ENCODE measurements at regions not wholly inside any gene's neighbourhood (a gene's known extent, or its start where the extent isn't known, plus 50 kb on each side); places are given as distances from the start of the nearest gene placed in this dataset.
"Not testable (repeated sequence)": the region's sequence is repeated elsewhere in the genome, so short reads cannot be mapped to it uniquely, and the experiment has no call there.

DNA sequence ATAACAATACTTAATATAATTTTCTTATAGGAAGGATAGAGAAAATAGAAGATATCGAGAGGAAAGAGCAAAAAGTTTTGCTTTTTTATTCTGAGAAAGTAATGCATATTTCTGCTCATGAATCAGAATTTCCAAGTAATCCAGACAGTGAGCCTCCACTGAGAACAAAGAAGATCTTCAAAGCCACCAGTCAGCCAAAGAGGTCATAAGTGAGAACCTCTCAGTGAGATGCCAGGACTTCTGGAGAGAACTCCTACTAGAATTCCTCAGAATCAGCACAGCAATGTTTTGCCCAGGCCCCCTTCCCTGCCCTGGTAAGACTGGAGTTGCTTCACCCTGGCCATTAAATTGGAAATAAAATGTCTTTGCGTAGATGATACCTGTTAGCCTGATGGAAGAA, 254.4 kb upstream of the FAT4 start:
- DNase-seq: no peak

DNA sequence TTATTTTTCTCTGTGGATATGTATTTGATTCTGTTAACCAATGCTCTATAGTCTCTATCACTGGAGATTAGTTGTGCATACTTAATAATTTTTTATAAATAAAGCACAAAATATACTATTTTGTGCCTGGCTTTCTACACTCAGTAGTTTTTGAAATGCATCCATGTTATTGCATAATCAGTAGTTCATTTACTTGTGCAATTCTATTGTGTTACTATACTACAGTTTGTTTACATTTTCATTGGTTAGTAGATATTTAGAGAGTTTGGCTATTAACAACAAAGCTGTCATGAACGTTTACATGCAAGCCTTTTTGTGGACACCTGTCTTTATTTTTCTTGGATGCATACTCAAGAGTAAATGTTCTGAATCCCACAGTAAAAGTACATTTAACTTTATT, 265.0 kb upstream of the FAT4 start:
- DNase-seq: no peak

DNA sequence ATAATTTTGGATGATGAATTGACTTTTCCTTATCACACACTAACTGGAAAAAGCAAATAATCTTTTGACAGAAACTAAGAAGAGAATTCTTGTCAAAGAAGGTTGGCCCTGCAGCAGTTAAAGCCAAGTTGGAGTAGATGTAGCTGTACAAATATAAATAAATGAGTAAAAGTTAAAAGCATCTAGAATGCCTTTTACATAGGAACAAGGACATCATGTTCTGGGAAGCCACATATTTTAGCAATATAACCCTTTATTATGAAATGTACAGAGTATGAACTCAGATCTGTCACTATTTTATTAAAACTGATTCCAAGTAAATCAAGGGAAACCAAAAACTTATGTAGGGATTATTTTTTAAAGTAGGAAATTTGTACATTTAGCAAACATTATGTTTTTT, 269.4 kb upstream of the FAT4 start:
- no peak for DNase-seq

DNA sequence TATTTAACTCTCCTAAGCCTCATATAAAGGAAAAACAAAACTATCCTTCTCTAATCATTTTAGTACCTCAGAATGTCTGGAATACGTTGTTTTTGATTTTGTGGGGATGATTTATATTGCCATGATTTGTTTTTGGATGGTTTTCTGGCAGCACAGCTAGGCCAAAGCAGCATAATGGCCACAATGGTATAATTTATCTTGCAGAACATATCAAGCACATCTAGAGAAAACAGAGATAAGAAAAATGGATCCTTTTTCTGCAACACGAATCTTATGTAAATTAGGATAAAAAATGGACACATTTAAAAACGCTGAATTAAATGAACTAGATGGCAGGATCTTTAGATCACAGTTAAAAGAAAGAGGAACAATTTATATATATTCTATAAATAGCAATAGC, 269.9 kb upstream of the FAT4 start:
- DNase-seq: no peak

DNA sequence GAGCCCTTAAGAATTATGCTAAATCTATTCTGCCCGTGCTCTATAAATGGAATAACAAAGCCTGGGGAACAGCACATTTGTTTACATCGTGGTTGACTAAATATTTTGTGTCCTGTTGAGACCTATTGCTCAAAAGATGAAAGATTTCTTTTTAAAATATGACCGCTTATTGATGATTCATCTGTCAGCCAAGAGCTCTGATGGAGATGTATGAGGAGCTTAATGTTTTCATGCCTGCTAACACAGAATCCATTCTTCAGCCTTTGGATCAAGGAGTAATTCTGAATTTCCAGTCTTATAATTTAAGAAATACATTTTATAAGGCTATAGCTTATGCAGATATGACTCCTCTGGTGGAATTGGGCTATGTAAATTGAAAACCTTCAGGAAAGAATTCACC, 271.3 kb upstream of the FAT4 start:
- DNase-seq: no peak

DNA sequence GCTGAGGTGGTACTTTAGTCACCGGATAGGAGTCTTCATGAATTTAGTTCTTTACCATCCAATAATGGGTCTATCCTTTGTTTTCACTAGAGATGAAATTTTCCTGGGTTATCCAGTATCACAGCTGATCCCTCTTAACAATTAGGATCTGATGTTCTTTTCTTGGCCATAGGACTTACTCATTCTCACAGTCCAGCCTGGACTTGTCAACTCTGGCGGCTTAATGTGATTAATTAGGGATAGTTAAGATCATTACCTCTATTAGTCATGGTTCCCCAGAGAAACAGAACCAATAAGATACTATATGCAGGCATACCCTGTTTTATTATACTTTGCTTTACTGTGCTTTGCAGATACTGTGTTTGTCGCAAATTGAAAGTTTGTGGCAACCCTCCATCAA, 272.7 kb upstream of the FAT4 start:
- no peak for DNase-seq

DNA sequence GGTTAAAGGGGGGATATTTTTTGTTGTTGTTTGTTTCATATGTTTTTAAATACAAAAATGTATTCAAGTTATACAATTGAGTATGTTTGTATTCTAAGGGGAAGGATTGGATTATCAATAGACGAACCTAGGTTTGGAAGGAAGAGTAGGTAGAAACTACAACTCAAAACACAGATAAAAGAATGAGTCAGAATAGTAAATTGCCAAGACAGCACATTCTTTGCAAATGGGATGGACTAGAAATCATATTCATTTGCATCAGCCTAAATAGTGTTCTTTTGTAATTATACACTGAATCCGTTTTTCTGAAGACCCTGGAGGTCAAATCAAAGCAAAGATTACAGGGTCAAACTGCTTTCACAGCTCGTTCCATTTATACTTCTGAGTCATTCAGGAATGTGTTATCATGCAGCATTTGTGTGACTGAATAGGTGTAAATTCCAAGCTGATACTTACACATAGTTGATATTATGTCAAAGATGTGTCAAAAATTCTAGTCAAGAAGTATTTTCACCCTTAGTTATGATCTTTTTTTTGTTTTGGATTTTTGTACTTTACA, 273.3 kb upstream of the FAT4 start:
- DNase-seq: no peak

DNA sequence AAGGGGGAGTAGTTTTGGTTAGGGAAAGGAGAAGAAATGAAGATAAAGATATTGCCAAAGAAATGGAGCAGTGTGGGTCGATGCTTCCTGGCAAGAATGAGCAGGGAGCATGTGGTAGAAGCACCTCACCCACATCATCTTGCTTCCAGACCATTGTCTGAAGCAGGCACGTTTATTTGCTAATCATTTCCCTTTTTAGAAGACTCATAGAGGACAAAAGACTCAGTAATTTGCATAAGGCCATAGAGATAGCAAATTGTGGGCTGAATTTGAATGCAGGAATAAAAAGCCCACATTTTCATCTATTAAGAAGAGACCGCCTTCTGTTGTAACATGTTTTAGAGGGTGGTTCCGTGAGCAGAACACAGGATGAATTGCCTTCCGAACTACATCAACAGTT, 275.2 kb upstream of the FAT4 start:
- DNase-seq: no peak

DNA sequence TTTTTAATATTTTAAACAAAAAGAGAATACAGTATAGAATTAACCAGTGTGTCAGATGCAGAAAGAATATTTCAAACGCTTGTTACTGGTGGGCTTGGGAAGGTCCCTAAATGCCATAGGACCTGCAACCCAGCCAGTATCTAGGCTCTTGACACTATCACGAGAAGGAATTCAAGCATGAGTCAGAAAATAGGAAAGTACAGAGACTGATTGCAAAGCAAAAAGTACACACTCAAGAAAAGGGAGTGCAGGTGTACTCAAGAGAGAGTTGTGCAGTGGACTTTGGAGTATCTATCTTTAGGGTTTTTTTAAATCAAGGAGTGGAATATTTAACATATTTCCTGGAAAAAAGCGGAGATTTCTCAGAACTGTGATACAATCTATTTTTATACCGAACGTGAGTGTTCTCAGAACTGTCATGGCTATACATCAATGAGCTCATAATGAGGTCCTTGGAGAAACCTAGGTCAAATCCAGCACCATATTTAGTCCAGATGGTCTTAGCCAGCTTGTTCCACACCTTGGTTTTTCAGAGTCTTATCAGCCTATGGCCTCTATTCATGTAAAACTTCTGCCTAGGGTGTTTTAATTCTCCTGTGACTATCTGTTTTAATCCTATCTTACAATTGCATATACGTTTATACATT, 291.8 kb upstream of the FAT4 start:
- no peak for DNase-seq

DNA sequence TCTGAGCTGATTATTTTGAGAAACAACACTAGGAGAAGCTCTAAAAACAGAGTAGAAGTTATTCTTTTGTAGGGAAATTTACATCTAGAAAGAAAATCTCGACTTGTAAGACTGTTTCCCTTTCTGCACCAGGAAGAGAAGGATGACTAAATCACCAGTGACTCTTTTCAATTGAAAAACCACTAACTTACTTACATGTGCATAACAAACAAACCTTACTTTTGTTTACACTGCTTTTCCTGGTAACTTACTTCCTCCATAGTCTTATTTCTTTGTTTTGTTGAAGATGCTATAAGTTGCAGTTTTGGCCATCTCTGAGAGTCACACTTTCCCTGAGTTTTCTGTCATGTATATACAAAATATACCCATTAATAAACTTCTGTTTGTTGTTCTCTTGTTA, 293.6 kb upstream of the FAT4 start:
- no peak for DNase-seq

DNA sequence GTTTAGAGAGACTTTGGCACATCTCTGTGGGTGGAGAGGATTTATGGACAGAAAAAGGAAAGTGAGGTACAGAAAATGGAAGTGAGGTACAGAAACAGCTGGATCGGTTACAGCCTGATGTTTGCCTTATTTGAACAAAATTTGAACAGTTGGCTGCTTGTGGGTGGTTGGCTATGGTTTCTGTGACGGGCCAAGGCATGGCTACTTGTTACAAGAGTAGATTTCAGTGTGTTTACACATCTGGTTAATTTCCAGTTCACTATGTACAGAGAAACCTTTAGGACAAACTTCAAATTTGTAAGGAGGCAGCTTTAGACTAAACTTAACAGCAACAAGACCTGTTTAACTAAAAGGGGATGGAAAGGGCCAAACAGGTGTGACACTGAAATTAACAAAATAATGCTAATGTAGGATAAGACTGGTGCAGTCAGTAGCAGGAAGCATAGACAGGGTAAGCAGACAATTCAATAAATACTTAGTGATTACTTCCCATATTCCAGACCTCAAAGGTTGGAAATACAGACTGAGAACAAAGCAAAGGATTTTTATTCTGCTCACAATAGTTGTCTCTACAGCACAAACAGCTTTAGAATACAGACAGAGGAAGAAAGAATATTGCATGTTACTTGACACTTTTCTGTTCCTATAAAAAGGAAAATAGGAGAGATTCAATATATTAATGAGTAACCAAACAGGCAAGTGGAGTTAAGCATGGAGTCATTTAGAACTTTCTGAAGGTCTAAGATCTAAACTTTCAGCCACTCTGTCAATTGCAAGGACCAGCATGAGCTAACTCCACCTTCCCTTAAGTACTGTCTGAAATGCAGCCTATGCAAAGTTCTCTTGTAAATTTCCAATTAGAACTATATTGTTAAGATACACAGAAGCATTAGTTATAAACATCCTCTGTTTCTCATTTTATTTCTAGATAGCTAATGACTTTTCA, 294.4 kb upstream of the FAT4 start:
- DNase-seq: no peak

DNA sequence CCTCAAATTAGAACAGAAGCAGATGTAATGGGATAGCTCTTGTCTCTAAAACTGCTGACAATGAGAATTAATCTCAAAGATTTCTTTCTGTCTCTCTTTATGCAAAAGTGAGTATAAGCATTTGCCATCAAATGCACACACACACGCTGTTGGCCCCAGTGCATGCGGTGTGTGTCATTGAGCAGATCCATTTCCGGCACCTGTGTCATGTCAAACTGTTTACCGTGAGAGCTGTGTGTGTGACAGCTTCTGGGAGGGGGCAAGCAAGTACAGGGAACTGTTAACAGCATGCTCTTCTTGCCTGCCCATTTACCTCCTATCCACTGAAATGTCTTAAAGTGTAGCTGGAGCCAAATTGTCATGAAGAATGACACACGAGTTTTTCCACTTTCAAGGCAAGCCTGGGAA, 297.9 kb upstream of the FAT4 start:
- peak; percentile 8 for DNase-seq

DNA sequence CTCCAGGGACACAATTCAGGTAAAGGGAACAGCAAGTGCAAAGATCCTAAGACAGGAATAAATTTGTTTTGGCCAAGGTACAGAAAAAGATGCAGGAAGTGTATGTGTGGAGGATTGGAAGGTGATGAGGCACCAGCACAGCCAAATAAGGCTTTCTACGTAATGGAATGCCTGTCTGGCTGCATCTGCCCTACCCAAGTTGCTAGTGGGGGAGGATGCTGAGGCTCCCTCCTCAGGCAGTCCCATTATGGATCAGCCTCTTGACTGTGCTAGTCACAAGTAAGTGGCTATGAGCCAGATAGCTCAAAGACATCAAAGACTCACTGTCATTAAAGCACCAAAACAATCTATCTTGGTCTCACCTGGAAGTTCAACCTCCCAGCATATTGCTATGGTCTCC, 300.9 kb upstream of the FAT4 start:
- DNase-seq: no peak

DNA sequence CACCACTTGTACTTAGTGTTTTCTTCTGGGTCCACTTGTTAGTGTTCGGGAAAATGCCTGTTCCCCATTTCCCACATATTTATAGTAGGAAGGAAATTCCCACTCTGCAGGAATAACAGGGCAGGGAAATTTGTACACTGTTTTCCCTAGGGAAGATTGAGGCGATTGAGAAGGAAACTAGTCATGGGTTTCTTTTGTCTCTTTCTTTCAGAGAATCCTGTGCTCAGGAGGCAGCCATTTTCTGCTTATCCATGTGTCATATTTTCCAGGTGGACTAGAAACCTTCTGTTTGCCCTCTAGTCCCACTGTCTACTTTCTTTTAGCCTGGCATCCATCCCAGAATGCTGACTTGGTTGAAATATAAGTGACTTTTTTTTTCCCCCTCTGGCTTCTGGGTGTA, 299.1 kb upstream of the ANKRD50 start:
- no peak for DNase-seq

DNA sequence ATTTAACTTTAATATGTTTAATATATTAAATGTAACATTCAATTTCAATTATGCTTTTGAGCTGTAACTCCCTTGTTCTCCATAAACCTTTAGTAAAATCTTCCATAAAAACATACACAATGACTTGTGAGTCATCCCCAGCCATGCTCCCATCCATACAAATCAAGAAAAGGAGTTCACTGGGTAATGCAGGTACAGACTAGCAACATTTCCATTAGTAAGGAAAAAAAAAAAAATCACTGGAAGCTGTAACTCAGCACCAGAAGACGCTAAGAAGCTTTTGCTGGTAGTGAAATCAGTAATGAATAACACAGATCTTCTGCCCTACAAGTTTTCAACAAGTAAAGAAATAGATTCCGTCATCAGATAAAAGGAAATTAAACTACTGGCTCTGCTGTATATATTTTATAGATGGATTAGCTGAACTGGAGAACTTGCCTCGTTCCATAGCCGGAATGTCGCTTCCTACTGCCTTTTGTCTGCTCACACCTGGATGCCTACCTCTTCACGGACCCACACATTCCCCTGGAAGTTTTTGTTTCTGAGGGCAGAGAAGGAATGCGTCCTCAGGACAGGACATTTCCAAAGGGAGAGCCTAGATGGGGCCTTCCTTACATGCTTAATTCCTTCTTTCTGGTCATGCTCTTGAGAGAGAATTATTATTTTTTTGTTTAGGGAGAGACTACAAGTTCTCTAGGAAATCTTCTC, 298.4 kb upstream of the ANKRD50 start:
- DNase-seq: no peak

DNA sequence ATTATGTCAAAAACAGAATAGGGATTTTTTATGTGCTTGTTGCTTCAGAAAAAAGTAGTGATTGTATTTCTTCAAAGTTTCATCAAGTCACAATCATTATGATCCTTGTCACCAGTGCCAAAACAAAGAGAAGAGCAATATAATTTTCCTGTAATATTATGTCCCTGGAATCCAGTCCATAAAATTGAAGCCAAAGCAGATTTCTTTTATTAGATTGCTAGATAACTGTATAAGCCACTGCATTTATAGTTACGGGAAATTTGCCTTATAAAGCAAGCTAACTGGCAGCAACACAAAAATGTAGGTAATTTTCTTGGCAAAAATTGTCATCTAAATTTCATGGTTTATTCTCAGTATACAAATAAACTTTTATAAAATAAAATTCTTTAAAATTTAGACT, 296.1 kb upstream of the ANKRD50 start:
- no peak for DNase-seq

DNA sequence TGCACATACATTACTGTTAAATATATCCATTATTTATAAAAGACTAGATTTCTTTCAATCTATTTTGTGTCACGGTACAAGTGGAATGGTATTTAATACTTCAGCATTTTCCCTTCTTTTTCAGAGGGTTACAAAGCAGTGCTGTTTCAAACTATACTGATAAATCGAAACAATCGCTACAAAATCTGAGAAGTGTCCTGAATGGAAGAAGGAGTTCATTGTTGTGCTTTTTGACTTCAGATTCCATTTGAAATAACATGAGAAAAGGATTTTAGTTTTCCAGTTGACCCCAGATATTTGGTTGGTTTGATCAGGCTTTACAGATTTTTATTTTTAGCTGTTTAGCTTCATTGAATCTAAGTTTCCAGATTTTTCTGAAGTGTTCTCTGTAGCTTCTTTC, 292.1 kb upstream of the ANKRD50 start:
- no peak for DNase-seq

DNA sequence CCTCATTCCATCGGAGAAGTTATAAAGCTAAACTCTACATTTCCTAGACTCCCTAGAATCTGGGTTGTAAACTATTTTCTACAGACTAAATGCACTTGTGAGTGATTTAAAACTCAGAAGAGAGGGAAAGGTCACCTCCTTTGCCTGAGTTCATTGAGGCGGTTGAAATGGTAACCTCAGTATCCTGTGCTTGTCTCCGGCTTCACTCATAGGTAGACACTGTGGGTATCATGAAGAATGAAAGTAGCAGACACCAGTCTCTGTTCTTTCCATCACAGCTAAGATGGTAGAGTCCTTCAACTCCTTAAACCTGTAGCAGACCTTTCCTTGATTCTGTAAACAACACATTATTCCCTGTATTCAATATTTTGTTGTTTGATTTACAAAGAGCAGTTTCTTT, 291.3 kb upstream of the ANKRD50 start:
- DNase-seq: no peak

DNA sequence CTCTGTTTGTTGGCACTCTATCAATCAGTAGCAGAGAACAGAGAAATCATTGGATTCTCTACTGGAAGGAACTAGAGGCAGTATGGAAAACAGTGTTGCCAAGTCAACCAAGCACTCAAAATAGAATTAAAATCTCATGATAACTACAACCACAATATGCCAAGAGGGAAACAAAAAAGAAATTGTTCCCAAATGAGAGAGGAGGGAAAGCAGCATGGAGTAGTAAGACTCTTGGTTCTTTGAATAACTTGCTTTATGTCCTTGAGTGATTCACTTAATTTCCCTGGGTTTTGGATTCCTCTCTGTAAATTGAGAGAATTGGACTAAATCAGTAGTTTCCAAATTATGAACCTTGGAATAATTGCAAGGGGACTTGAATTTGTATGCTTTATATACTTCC, 285.5 kb upstream of the ANKRD50 start:
- no peak for DNase-seq

DNA sequence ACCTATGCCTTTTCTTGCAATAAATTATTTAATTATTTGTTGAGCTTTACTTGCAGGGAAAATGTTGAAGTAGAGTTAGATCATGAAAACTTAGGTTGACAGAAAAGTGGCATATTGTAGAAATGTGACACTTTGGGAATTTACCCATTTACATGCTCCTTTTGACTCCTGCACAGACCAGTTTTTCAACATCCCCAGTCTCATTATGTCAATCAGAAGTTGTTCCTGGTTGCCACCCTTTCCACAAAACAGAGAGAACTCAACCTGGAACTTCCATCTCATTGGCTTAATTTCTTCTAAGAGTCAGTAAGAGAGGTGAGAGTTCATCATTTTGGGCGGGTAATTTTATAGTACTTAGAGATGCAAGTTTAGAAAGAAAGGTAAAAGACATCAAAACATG, 284.6 kb upstream of the ANKRD50 start:
- DNase-seq: no peak

DNA sequence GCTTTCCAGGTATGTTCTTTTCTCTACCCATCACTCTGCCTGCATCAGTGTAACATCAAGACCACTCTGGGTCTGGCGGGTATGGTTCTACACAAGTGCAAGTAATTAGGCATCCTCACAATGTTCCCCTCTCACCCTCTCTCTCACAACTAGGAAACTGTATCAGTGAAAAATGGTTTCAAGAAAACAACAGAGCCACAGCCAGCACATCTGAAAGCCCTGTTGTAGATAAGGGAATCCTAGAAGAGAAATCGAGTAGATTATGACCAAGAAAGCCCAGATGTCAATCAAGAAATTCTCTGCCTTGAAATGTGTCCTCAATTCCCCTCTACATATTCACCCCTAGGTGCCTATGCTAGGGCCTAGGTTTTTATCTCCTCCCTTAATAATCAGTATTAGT, 281.3 kb upstream of the ANKRD50 start:
- DNase-seq: no peak

DNA sequence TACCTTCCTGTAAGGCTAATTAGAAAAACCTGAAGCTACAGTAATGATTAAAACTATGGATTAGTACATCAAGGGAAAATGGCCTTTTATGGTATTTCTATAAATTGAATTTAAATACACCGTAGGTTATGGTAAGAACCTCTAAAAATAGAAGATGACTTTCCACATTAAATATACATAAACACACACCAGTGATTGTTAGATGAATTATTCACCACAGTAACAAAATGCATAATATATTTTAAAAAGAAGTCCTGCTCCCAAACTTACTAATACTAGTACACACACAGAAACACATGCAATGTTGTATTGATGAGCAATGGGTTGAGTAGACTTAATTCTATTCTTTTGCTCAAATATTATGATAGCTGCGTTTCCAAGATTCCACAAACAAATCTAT, 277.9 kb upstream of the ANKRD50 start:
- no peak for DNase-seq

DNA sequence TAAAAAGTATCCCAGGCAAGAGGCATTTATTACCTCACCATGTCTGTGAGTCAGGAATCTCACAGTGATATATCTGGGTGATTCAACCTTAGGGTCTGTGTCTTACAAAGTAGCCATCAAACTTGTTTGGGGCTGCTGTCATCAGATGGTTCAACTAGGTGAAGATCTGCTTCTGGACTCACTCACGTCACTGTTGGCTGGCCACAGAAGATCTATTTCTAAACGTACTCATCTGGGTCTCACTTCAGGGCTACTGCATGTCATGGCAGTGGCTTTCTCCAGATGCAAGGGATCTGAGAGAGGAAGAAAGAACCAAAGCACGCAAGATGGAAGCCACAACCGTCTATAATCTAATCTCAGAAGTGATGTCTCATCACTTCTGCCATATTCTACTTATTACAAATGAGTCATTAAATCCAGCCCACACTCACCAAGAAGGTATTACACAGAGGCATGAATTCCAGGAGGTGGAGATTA, 267.8 kb upstream of the ANKRD50 start:
- no peak for DNase-seq

DNA sequence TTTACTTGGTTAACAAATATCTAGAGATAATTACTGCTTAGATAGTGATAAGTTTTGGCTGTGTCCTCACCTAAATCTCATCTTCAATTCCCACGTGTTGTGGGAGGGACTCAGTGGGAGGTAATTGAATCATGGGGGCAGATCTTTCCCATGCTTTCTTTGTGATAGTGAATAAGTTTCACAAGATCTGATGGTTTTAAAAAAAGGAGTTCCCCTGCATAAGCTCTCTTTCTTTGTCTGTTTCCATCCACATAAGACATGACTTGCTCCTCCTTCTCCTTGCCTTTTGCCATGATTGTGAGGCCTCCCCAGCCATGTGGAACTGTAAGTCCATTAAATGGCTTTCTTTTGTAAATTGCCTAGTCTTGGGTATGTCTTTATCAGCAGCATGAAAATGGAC, 266.0 kb upstream of the ANKRD50 start:
- DNase-seq: not testable (repeated sequence)

Data from NCI-H510A (cell line).